Ishikawa (cell line): ENCODE measurements at regions not wholly inside any gene's neighbourhood (a gene's known extent, or its start where the extent isn't known, plus 50 kb on each side); places are given as distances from the start of the nearest gene placed in this dataset.

ENCODE experiments used
- CEBPB ChIP-seq: IDR thresholded peaks from 2 replicates; pipeline ENCODE4 v1.6.1; 2012
- CREB1 ChIP-seq: IDR thresholded peaks from 2 replicates; pipeline ENCODE4 v1.6.1; 2012; ENCODE audit warnings: low read depth
- EGR1 ChIP-seq: IDR thresholded peaks from 2 replicates; pipeline ENCODE4 v1.6.1; 2012
- EP300 ChIP-seq: IDR thresholded peaks from 2 replicates; pipeline ENCODE4 v1.6.1; 2012; ENCODE audit warnings: borderline replicate concordance
- FOXM1 ChIP-seq: IDR thresholded peaks from 2 replicates; pipeline ENCODE4 v1.6.1; 2012; ENCODE audit warnings: low read depth, borderline replicate concordance
- NFIC ChIP-seq: IDR thresholded peaks from 2 replicates; pipeline ENCODE4 v1.6.1; 2012
- RAD21 ChIP-seq: IDR thresholded peaks from 2 replicates; pipeline ENCODE4 v1.6.1; 2012; ENCODE audit warnings: low read depth
- TAF1 ChIP-seq: IDR thresholded peaks from 2 replicates; pipeline ENCODE4 v1.6.1; 2012; ENCODE audit warnings: low read depth, mild to moderate bottlenecking
- TCF12 ChIP-seq: IDR thresholded peaks from 2 replicates; pipeline ENCODE4 v1.6.1; 2012; ENCODE audit warnings: low read depth
- TEAD4 ChIP-seq: IDR thresholded peaks from 2 replicates; pipeline ENCODE4 v1.6.1; 2012
- YY1 ChIP-seq: IDR thresholded peaks from 2 replicates; pipeline ENCODE4 v1.6.1; 2012; ENCODE audit warnings: low read depth
- ZBTB7A ChIP-seq: IDR thresholded peaks from 2 replicates; pipeline ENCODE4 v1.6.1; 2012; ENCODE audit warnings: low read depth
- TF ChIP-seq, protein P1 (sequence below): IDR thresholded peaks from 2 replicates; pipeline ENCODE4 v1.6.1; 2012
- TF ChIP-seq, protein P2 (sequence below): IDR thresholded peaks from 2 replicates; pipeline ENCODE4 v1.6.1; 2012
- TF ChIP-seq, protein P3 (sequence below): IDR thresholded peaks from 2 replicates; pipeline ENCODE4 v1.6.1; 2012; ENCODE audit warnings: low read depth, mild to moderate bottlenecking

DNA sequence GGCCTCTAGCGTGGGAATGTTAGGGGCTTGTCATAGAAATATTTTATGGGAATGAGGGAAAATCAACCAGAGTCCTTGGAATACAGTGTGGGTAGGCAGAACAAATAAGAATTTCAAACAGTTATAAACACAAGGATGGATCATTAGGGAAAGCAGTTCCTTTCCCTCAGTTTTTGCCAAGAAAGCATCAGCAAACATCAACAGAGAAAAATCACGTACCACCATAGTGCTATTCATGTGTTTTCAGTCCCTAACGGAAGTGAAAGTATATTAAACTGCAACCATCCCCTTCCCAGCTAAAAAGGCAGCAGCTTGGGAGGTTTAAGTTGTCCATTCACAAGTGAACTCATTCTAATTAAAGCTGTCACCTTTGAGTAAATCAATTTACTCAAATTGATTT, 334.4 kb upstream of the PCDH18 start:
- TF ChIP-seq TEAD4 = no peak
- TF ChIP-seq RAD21 = no peak
- no peak for TF ChIP-seq FOXM1
- no peak for TF ChIP-seq NFIC
- TF ChIP-seq TCF12 = no peak
- TF ChIP-seq, protein P1, sequence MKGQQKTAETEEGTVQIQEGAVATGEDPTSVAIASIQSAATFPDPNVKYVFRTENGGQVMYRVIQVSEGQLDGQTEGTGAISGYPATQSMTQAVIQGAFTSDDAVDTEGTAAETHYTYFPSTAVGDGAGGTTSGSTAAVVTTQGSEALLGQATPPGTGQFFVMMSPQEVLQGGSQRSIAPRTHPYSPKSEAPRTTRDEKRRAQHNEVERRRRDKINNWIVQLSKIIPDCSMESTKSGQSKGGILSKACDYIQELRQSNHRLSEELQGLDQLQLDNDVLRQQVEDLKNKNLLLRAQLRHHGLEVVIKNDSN = no peak
- TF ChIP-seq, protein P2, sequence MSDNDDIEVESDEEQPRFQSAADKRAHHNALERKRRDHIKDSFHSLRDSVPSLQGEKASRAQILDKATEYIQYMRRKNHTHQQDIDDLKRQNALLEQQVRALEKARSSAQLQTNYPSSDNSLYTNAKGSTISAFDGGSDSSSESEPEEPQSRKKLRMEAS = no peak

GRCh38 chr4:137861682-137862081, 329.4 kb upstream of the PCDH18 start:
- TF ChIP-seq YY1 (0 out of 2 replicates have a peak, but pooled peaks have one; percentile 32), RAD21 (peak; percentile 47), TEAD4 (no peak)

GRCh38 chr4:137853424-137853823, 321.1 kb upstream of the PCDH18 start:
- no peak for TF ChIP-seq TAF1
- TF ChIP-seq CEBPB = no peak
- TF ChIP-seq, protein P1 = no peak
- no peak for TF ChIP-seq TCF12
- TF ChIP-seq FOXM1 = no peak
- no peak for TF ChIP-seq CREB1

DNA sequence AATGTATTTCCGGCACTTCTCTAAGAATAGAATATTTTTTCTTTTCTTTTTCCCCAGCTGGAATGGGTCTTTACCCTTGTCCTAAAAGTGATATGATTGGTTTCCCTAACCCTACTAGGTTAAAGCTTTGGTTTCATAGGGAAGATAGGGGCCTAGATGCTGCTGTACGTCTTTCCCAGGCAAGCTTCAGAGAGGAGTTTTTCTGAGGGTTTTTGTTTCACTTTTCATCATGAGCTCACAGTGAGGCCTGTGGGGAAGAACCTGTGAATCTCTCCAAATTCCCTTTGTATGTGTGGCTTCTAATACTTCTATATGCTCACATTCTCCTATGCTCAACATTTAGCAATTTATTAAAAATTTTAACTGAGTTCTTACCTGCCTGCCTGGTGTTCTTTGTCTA, 320.0 kb upstream of the PCDH18 start:
- TF ChIP-seq ZBTB7A (no peak), YY1 (no peak), CEBPB (no peak), CREB1 (no peak), RAD21 (no peak), TEAD4 (no peak)
- TF ChIP-seq, protein P2 = no peak

DNA sequence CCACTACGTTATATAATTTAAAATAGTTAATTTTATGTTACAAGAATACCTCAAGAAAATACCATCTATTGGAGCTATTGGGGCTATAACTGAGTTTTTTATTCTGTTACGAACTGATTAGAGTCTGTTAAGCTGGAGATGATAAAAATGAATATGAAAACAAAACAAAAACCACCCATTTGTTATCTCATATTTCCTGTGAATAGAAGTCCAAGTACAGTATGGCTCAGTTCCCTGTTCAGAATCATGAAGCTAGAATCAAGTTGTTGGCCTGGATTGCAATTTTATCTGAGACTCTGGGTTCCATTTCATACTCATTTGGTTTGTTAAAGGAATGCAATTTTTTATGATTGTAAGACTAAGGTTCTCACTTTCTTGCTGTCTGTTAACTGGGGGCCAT, 319.1 kb upstream of the PCDH18 start:
- no peak for TF ChIP-seq EGR1
- TF ChIP-seq, protein P2 = no peak
- TF ChIP-seq TAF1 = no peak
- TF ChIP-seq NFIC = no peak
- TF ChIP-seq, protein P3, sequence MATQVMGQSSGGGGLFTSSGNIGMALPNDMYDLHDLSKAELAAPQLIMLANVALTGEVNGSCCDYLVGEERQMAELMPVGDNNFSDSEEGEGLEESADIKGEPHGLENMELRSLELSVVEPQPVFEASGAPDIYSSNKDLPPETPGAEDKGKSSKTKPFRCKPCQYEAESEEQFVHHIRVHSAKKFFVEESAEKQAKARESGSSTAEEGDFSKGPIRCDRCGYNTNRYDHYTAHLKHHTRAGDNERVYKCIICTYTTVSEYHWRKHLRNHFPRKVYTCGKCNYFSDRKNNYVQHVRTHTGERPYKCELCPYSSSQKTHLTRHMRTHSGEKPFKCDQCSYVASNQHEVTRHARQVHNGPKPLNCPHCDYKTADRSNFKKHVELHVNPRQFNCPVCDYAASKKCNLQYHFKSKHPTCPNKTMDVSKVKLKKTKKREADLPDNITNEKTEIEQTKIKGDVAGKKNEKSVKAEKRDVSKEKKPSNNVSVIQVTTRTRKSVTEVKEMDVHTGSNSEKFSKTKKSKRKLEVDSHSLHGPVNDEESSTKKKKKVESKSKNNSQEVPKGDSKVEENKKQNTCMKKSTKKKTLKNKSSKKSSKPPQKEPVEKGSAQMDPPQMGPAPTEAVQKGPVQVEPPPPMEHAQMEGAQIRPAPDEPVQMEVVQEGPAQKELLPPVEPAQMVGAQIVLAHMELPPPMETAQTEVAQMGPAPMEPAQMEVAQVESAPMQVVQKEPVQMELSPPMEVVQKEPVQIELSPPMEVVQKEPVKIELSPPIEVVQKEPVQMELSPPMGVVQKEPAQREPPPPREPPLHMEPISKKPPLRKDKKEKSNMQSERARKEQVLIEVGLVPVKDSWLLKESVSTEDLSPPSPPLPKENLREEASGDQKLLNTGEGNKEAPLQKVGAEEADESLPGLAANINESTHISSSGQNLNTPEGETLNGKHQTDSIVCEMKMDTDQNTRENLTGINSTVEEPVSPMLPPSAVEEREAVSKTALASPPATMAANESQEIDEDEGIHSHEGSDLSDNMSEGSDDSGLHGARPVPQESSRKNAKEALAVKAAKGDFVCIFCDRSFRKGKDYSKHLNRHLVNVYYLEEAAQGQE = no peak
- no peak for TF ChIP-seq TCF12
- TF ChIP-seq ZBTB7A = no peak

- TF ChIP-seq CREB1 (no peak), FOXM1 (no peak), TCF12 (no peak), TAF1 (no peak), YY1 (no peak), ZBTB7A (no peak), RAD21 (no peak), EP300 (no peak), TEAD4 (no peak), CEBPB (no peak)
- TF ChIP-seq, protein P1 = no peak
- TF ChIP-seq, protein P2 = no peak
- TF ChIP-seq, protein P3 = no peak
These were observed 293.2 kb upstream of the PCDH18 start for GRCh38 chr4:137825505-137825904.

DNA sequence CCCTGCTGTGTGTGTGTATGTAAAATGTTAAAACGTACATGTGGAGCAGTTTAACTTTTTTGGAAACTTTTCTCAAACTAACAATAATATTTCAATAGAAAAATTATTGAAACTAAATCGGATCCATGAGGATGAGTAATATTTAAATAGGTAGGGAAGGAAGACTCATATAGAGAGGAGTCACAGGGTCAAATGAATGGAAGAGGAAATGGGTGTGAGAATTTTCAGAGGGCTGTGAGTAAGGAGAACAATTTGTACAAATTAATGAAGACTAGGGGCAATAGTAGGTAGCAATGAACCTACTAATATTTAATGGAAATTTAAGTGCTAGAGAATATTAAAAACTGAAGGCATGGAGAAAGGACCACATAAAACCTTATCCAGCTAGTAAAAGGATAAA, 290.7 kb upstream of the PCDH18 start:
- TF ChIP-seq ZBTB7A (no peak), TEAD4 (no peak), NFIC (no peak), TCF12 (no peak), FOXM1 (no peak), CEBPB (no peak), YY1 (no peak), TAF1 (no peak), EP300 (no peak), EGR1 (no peak), CREB1 (no peak), RAD21 (no peak)
- TF ChIP-seq, protein P1 = no peak
- TF ChIP-seq, protein P3 = no peak
- TF ChIP-seq, protein P2 = no peak
